Activated CD8-positive, alpha-beta T cell treated with anti-CD3 and anti-CD28 coated beads for 36 hours (primary cell): ENCODE measurements at regions not wholly inside any gene's neighbourhood (a gene's known extent, or its start where the extent isn't known, plus 50 kb on each side); places are given as distances from the start of the nearest gene placed in this dataset.

Source experiments
- ATAC-seq: fragments of 200-7000 bp; cut with Tn5 transposase; one replicate; pipeline ENCODE4 v1.10.0; 2021; ENCODE audit warnings: mild to moderate bottlenecking, moderate library complexity
- CTCF ChIA-PET: fragments of 350-600 bp; sonication (Branson Sonifier 250); formaldehyde crosslinking; loops from one replicate; lab custom pipeline; 2021; ENCODE audit warnings: antibody characterized with exemption; lab: Charles Lee
- POLR2A ChIA-PET: fragments of 350-600 bp; sonication (Branson Sonifier 250); formaldehyde crosslinking; loops from one replicate; lab custom pipeline; 2021; ENCODE audit warnings: antibody characterized with exemption; lab: Charles Lee
- DNase-seq: peaks from one replicate; pipeline ENCODE4 v3.0.0-alpha.2; 2020
- H3K27ac Mint-ChIP-seq: one replicate; pipeline ENCODE4 v1.8.0; 2021; ENCODE audit warnings: mild to moderate bottlenecking, mixed read lengths
- H3K27me3 Mint-ChIP-seq: one replicate; pipeline ENCODE4 v1.8.0; 2021; ENCODE audit warnings: mixed read lengths
- H3K36me3 Mint-ChIP-seq: one replicate; pipeline ENCODE4 v1.8.0; 2021; ENCODE audit warnings: low read depth, mixed read lengths
- H3K4me1 Mint-ChIP-seq: one replicate; pipeline ENCODE4 v1.8.0; 2021; ENCODE audit warnings: low read depth, mixed read lengths
- H3K4me3 Mint-ChIP-seq: one replicate; pipeline ENCODE4 v1.8.0; 2021; ENCODE audit warnings: mild to moderate bottlenecking, moderate library complexity, mixed read lengths
- H3K9me3 Mint-ChIP-seq: one replicate; pipeline ENCODE4 v1.8.0; 2021; ENCODE audit warnings: mixed read lengths
- CTCF ChIP-seq: fragments of 200-600 bp; IDR thresholded peaks from one replicate; pipeline ENCODE4 v1.8.0; 2022; ENCODE audit warnings: antibody characterized with exemption, mild to moderate bottlenecking
- intact Hi-C: fragments of 100-400 bp; cut with micrococcal nuclease; formaldehyde crosslinking; loops from one replicate; pipeline ENCODE4 v1.10.0; 2022

GRCh38 chr2:118250001-118250400 is 161.7 kb downstream of the INSIG2 start:
- TF ChIP-seq CTCF = no peak
- Mint-ChIP-seq H3K27me3 (peaks cover 11% of the 10 kb centered on the region), H3K36me3 (no peaks in the 10 kb centered on the region), H3K9me3 (no peaks in the 10 kb centered on the region), H3K27ac (no peak overlapping the region), H3K4me1 (no peaks in the 10 kb centered on the region), H3K4me3 (no peak overlapping the region)
- no peak for ATAC-seq
- POLR2A ChIA-PET = no interaction called here
- intact Hi-C loops = no loop called here
- no peak for DNase-seq
- CTCF ChIA-PET = no interaction called here

GRCh38 chr2:118249531-118249930 is 161.3 kb downstream of the INSIG2 start:
- TF ChIP-seq CTCF = no peak
- POLR2A ChIA-PET = no interaction called here
- intact Hi-C loops = no loop called here
- H3K36me3 Mint-ChIP-seq = no peaks in the 10 kb centered on the region
- H3K27me3 Mint-ChIP-seq = peaks cover 12% of the 10 kb centered on the region
- no peaks in the 10 kb centered on the region for H3K9me3 Mint-ChIP-seq
- no peak for ATAC-seq
- CTCF ChIA-PET = no interaction called here
- H3K4me3 Mint-ChIP-seq = no peak overlapping the region
- H3K4me1 Mint-ChIP-seq = no peaks in the 10 kb centered on the region
- H3K27ac Mint-ChIP-seq = no peak overlapping the region
- DNase-seq = no peak

- Mint-ChIP-seq H3K4me1 (no peaks in the 10 kb centered on the region), H3K36me3 (no peaks in the 10 kb centered on the region), H3K27me3 (peaks cover 23% of the 10 kb centered on the region), H3K4me3 (no peak overlapping the region), H3K27ac (no peak overlapping the region), H3K9me3 (no peaks in the 10 kb centered on the region)
- intact Hi-C loops = no loop called here
- no peak for ATAC-seq
- ChIA-PET CTCF (no interaction called here), POLR2A (no interaction called here)
- DNase-seq = no peak
- TF ChIP-seq CTCF = no peak
Measured at GRCh38 chr2:118246726-118247125, 158.5 kb downstream of the INSIG2 start.

- H3K4me1 Mint-ChIP-seq = no peaks in the 10 kb centered on the region
Measured at GRCh38 chr2:118246079-118246478, 157.8 kb downstream of the INSIG2 start.

GRCh38 chr2:118244686-118245085 is 156.4 kb downstream of the INSIG2 start:
- H3K4me1 Mint-ChIP-seq = no peaks in the 10 kb centered on the region
- no peaks in the 10 kb centered on the region for H3K9me3 Mint-ChIP-seq
- no peak for TF ChIP-seq CTCF
- H3K27me3 Mint-ChIP-seq = peaks cover 23% of the 10 kb centered on the region
- H3K4me3 Mint-ChIP-seq = no peak overlapping the region
- H3K27ac Mint-ChIP-seq = no peak overlapping the region
- ChIA-PET CTCF (interaction anchor here (1.0 kb wide), 1 partner anchor 23 kb away, joined by 3 read pairs; no protein-coding TSS in a partner anchor), POLR2A (no interaction called here)
- intact Hi-C loops = no loop called here
- no peaks in the 10 kb centered on the region for H3K36me3 Mint-ChIP-seq
- ATAC-seq (no peak), DNase-seq (no peak)

More at GRCh38 chr2:118246079-118246478, 157.8 kb downstream of the INSIG2 start:
- no peak for TF ChIP-seq CTCF
- DNase-seq = no peak
- ChIA-PET CTCF (no interaction called here), POLR2A (no interaction called here)
- Mint-ChIP-seq H3K36me3 (no peaks in the 10 kb centered on the region), H3K9me3 (no peaks in the 10 kb centered on the region), H3K27ac (no peak overlapping the region), H3K27me3 (peaks cover 21% of the 10 kb centered on the region), H3K4me3 (no peak overlapping the region)
- intact Hi-C loops = no loop called here
- no peak for ATAC-seq
